ENCODE measurements at regions not wholly inside any gene's neighbourhood (a gene's known extent, or its start where the extent isn't known, plus 50 kb on each side); places are given as distances from the start of the nearest gene placed in this dataset.

DNA sequence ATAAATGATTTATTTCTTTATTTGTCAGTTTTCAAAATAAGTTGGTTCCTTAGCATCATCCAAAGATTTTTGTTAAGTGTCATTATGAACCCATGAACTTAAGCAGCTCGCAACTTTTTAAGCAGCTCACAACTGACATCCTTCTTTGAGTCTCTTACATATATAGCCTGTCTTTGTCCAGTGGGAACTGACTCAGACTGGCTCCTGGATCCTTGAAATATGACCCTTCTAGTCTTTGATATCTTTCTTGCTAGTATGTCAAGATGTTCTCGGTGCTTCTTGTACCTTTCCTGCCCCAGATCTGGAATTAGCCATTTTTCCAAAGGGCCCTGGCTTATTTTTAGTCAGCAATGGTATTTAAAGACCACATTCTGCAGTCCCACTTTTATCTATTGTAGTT lies 53.9 kb upstream of the ARID5B start:
- Histone ChIP-seq H3K9me3 (ENCODE audit: severe bottlenecking) (no peaks in the 10 kb centered on the region), H3K27me3 (ENCODE audit: insufficient read depth, low read depth, severe bottlenecking) (no peaks in the 10 kb centered on the region), H3K27ac (no peak overlapping the region), H3K36me3 (no peaks in the 10 kb centered on the region), H3K4me3 (ENCODE audit: low read depth, low read length) (no peak overlapping the region)
- DNase-seq: no peak
- TF ChIP-seq, protein P1, sequence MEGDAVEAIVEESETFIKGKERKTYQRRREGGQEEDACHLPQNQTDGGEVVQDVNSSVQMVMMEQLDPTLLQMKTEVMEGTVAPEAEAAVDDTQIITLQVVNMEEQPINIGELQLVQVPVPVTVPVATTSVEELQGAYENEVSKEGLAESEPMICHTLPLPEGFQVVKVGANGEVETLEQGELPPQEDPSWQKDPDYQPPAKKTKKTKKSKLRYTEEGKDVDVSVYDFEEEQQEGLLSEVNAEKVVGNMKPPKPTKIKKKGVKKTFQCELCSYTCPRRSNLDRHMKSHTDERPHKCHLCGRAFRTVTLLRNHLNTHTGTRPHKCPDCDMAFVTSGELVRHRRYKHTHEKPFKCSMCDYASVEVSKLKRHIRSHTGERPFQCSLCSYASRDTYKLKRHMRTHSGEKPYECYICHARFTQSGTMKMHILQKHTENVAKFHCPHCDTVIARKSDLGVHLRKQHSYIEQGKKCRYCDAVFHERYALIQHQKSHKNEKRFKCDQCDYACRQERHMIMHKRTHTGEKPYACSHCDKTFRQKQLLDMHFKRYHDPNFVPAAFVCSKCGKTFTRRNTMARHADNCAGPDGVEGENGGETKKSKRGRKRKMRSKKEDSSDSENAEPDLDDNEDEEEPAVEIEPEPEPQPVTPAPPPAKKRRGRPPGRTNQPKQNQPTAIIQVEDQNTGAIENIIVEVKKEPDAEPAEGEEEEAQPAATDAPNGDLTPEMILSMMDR (IDR thresholded peaks at IDR 0.05; ENCODE audit: low read depth, low read length): no peak

DNA sequence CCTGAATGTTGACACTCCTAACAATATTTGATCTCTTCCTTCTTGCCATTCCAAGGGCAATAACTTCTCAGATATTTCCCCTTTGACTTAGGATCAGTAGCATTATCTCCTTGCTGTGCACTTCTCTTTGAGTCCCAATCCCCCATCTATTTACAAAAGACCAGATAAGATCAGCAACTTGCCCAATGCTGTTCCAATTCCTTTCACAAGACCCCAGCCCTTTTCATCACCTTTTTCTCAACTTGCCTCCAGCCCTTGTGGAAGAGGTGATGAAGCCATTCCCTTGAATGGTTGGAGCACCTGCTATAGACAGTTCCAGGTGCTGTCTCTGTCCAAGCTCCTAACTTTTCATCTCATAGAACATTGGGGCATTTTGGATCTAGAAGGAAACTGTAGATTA lies 51.1 kb upstream of the ARID5B start:
- Histone ChIP-seq H3K9me3 (ENCODE audit: severe bottlenecking) (no peaks in the 10 kb centered on the region), H3K27me3 (ENCODE audit: insufficient read depth, low read depth, severe bottlenecking) (no peaks in the 10 kb centered on the region), H3K36me3 (no peaks in the 10 kb centered on the region), H3K27ac (no peak overlapping the region), H3K4me3 (ENCODE audit: low read depth, low read length) (no peak overlapping the region)
- TF ChIP-seq, protein P1 (IDR thresholded peaks at IDR 0.05; ENCODE audit: low read depth, low read length): no peak
- DNase-seq: no peak
